AG09309 (cell line): ENCODE measurements at regions not wholly inside any gene's neighbourhood (a gene's known extent, or its start where the extent isn't known, plus 50 kb on each side); places are given as distances from the start of the nearest gene placed in this dataset.
"Not testable (repeated sequence)": the region's sequence is repeated elsewhere in the genome, so short reads cannot be mapped to it uniquely, and the experiment has no call there.

ENCODE experiments used
- DNase-seq: peaks from one replicate; pipeline ENCODE4 v3.0.0-alpha.2; 2010; ENCODE audit warnings: low read depth
- H3K4me3 ChIP-seq: 2 replicates; pipeline ENCODE4 v1.5.1; 2011; ENCODE audit warnings: mild to moderate bottlenecking, low read depth, low read length, moderate library complexity; ENCODE audit not compliant: control insufficient read depth
- TF ChIP-seq, protein P1 (sequence below): IDR thresholded peaks from 2 replicates; pipeline ENCODE4 v1.5.1; 2011; ENCODE audit warnings: mild to moderate bottlenecking, low read depth, low read length, inconsistent platforms; ENCODE audit not compliant: insufficient read depth, control insufficient read depth; ENCODE audit errors: missing control alignments

DNA sequence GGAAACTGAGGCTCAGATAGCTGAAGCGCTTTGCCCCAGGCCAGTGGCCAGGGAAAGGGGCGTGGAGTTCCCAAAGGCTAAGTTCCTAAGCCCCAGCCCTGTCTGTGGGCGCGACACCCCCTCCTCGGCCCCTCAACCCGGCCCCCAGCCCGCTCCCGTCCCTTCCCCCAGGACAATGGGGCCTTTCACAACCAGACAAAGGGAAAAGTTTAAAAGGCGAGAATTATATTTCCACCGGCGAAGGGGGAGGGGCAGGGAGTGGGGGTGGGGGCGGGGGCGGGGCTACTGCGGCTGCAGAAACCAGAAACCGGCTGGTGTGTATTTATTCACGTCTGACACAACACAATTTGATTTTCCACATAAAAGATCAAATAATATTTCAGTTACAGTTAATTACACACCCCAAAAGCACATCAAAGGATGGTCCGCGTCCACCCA lies 192.1 kb downstream of the MN1 start:
- TF ChIP-seq, protein P1, sequence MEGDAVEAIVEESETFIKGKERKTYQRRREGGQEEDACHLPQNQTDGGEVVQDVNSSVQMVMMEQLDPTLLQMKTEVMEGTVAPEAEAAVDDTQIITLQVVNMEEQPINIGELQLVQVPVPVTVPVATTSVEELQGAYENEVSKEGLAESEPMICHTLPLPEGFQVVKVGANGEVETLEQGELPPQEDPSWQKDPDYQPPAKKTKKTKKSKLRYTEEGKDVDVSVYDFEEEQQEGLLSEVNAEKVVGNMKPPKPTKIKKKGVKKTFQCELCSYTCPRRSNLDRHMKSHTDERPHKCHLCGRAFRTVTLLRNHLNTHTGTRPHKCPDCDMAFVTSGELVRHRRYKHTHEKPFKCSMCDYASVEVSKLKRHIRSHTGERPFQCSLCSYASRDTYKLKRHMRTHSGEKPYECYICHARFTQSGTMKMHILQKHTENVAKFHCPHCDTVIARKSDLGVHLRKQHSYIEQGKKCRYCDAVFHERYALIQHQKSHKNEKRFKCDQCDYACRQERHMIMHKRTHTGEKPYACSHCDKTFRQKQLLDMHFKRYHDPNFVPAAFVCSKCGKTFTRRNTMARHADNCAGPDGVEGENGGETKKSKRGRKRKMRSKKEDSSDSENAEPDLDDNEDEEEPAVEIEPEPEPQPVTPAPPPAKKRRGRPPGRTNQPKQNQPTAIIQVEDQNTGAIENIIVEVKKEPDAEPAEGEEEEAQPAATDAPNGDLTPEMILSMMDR: no peak
- DNase-seq: no peak
- no peak overlapping the region for H3K4me3 ChIP-seq

GRCh38 chr22:27610164-27610563 lies 191.4 kb downstream of the MN1 start:
- DNase-seq, H3K4me3 ChIP-seq: not testable (repeated sequence)

- TF ChIP-seq, protein P1: no peak
- DNase-seq: no peak
- no peak overlapping the region for H3K4me3 ChIP-seq
These were observed 190.4 kb downstream of the MN1 start for GRCh38 chr22:27610863-27611786.

GRCh38 chr22:27612115-27612514 lies 189.4 kb downstream of the MN1 start:
- H3K4me3 ChIP-seq: no peak overlapping the region
- no peak for DNase-seq
- TF ChIP-seq, protein P1: no peak

DNA sequence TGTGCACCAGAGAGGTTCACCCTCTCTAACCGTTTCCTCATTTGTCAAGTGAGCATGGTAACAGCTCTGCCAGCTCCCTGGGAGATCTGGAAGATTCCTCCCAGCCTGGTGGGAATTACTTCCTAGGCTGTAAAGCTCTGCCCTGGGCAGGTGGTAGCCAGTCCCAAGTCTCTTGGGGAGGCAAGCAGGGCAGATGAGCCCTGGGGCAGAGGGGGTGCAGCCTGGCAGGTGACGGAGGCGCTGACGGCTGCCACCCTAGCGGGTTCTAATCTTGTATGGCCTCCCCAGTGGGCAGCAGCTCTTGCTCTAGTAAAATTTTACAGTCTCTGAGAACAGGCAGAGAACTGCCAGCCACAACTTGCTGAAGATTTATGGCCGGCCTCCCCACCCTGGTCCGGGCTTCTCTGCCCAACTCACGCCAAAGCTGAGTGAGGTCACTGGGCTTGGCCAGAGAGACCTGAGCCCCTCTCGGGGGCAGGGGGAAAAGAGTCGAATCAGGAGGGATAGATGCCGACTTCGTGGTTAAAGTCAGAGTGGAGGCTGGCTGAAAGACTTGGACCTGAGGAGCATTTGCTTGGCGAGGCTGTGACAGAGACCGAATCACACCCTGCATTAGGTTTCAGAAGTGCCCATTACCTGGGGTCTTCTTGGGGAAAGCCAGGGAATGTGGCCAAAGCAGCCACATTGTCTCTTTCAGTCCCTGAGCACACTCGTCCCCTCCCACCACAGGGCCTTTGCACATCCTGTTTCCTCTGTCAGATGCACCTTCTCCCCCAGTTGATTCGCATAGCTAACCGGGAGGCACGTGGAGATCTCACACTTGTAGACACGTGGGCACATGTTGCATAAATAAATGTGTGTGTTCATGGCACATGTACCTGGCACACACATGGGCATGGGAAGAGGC lies 188.2 kb downstream of the MN1 start:
- TF ChIP-seq, protein P1: no peak
- DNase-seq: no peak
- no peak overlapping the region for H3K4me3 ChIP-seq

DNA sequence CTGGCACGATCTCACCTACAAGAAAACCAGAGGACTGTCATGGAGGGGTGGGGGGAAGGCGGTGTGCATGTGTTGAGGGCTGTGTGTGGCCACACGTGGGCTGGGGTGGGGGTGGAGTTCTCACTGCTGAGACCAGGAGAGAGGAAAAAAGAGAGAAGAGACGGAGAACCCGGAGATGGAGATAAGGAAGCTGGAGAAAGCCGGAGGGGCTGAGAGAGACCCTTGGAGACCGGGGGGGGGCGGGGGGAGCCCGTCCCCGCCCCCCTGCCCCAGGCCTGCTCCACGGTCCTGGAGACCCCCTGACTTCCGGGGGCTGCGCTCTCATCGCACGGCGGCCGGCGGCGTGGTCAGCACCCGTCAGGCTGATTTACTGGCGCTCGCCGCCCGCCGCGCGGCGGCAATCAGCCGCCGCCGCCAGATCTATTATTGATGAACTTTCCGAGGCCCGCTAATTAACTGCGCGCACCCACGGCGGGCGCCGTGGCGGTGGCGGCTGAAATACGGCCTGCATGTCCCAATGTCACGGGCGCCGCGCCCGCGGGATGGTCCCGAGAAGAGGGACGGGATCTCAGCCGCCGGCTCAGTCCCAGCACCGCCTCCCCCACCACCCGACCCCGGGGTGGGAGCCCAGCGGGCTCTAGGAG lies 187.4 kb downstream of the MN1 start:
- no peak overlapping the region for H3K4me3 ChIP-seq
- TF ChIP-seq, protein P1: no peak
- no peak for DNase-seq
